NOMO-1 treated with dmso at 0.1 percent for 144 hours (cell line): ENCODE measurements at regions not wholly inside any gene's neighbourhood (a gene's known extent, or its start where the extent isn't known, plus 50 kb on each side); places are given as distances from the start of the nearest gene placed in this dataset.

ENCODE experiments used
- DNase-seq: peaks from one replicate; lab custom pipeline; 2025; ENCODE audit not compliant: unreplicated experiment; lab: John Stamatoyannopoulos, UW

GRCh38 chr5:89936576-89936975, 473.0 kb downstream of the CETN3 start:
- no peak for DNase-seq

DNA sequence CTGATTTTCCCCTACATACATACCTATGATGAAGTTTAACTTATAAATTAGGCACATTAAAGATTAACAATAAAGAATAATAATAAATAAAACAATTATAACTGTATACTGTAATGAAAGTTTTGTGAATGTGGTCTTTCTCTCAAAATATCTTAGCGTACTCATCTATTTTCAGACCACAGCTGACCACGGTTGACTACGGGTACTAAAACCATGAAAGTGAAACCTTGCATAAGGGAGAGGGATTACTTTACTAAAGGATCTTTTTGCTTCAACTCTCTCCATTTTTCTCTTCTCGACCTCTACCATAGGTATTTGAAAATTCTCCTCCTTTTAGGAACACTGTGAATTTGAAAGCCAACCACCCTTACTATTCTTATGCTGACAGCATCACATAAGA, 475.5 kb downstream of the CETN3 start:
- DNase-seq, result no peak

DNA sequence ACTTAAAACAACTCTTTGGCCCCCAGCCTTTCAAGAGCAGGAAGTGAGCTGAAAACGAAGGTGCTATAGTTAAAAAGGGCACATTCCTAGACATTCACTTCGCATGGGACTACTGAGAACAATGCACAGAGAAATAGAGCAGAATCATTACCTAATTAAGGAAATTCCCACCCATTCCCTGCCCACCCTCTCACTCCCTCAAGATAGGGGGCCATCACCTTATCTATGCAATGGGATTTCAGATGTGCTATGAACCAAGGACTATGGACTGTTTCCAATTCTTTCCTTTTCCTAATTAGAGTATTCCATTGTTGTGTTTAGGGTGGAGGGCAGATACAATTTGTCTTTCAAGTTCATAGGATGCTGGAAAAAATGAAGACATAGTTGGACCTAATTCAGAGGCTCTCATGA, 476.8 kb downstream of the CETN3 start:
- DNase-seq, result no peak

GRCh38 chr5:89930591-89931392, 478.8 kb downstream of the CETN3 start:
- DNase-seq, result peak; percentile 17

DNA sequence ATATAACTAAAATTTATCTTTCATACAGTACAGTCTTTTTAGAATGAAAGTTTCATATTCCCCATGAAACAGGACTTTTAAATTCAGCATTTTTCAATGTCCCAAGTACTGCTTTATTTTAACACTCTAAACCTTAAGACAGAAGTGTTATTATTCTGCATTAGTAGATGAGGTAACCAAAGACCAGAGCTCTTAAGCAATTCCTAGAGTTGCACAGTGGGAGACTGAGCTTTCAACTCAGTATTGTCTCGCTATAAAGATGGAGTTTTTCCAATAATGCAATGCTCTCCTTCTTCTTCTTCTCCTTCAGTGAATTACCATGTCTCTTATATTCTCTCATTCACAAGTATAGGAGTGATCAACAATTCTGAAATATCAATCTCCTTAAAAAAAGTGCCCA, 479.7 kb downstream of the CETN3 start:
- DNase-seq, result no peak

- DNase-seq, result no peak
Measured at GRCh38 chr5:89929173-89929572, 480.4 kb downstream of the CETN3 start.

GRCh38 chr5:89922161-89922560, 487.4 kb downstream of the CETN3 start:
- DNase-seq, result no peak

- DNase-seq, result no peak
Measured at GRCh38 chr5:89917112-89917511, 492.4 kb downstream of the CETN3 start.

- no peak for DNase-seq
Measured at GRCh38 chr5:89916131-89916530, 493.4 kb downstream of the CETN3 start.

GRCh38 chr5:89908876-89909275, 500.7 kb downstream of the CETN3 start:
- DNase-seq, result no peak

DNA sequence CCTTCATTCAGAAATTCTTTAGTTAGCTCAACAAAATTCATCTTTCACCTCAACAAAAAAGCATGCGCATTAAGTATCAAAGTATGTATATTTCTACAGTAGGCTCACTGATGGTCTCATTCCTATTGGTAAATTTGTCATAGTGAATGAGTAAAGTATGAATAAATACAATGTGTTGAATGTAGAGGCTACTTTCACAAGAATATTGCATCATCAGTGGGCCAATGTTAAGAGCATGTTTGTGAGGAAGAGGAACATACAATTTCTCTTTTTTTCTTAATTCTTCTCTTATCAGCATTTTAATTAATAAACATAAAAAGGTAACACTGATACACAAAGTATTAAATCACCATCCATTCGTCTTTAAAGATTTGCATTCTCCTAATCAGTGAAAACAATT, 505.1 kb downstream of the CETN3 start:
- DNase-seq, result no peak

- no peak for DNase-seq
Measured at GRCh38 chr5:89901983-89902382, 507.6 kb downstream of the CETN3 start.

- DNase-seq, result no peak
Measured at GRCh38 chr5:89901346-89901745, 508.2 kb downstream of the CETN3 start.

DNA sequence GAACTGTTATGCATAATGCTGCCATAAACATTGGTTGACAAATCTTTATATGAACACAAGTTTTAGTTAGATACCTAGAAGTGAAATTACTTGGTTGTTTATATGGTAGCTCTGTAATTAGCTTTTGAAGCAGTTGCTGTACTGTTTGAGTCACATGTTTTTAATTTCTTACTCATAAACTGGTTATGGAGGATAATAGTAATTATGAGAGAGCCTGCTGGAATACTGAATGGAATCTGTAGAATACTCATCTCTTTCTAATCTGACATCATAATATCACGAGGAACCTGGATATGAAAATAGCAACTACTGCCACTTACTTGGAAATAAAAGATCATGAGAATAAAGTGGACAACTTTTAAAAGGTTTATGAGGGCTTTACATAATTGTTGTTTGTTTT, 509.2 kb downstream of the CETN3 start:
- no peak for DNase-seq

DNA sequence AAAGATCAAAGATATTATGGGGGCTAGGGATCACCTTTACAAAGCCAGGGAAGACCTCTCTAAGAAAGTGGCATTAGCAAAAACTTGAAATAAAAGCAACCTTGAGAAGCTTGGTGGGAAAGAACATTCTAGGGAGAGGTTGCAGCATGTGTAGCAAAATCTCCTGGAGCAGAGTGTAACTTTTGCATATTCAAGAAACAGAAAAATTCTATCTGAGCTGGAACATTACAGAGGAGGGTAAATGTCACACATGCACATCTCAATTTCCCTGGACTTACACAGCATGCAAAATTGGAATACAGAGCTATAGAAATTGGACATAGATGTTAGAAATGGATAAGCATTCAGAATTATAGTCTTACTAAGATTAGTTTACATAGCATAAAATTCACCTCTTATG, 510.0 kb downstream of the CETN3 start:
- DNase-seq, result no peak

DNA sequence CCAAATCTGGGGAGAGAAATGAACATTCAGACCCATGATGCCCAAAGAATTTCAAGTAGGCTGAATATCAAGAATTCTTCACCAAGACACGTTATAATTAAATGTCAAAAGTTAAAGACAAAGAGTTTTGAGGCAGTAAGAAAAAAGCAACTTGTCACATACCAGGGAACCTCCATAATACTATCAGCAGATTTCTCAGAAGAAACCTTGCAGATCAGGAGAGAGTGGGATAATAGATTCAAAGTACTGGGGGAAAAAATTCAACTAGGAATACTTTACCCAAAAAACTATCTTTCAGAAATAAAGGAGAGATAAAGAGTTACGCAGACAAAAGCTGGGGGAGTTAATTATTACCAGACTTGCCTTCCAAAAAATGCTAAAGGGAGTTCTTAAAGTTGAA, 516.0 kb downstream of the CETN3 start:
- DNase-seq, result no peak

GRCh38 chr5:89885670-89886069, 523.9 kb downstream of the CETN3 start:
- no peak for DNase-seq

- DNase-seq, result no peak
Measured at GRCh38 chr5:89883967-89884366, 525.6 kb downstream of the CETN3 start.

GRCh38 chr5:89878140-89879132, 531.1 kb downstream of the CETN3 start:
- DNase-seq, result no peak

DNA sequence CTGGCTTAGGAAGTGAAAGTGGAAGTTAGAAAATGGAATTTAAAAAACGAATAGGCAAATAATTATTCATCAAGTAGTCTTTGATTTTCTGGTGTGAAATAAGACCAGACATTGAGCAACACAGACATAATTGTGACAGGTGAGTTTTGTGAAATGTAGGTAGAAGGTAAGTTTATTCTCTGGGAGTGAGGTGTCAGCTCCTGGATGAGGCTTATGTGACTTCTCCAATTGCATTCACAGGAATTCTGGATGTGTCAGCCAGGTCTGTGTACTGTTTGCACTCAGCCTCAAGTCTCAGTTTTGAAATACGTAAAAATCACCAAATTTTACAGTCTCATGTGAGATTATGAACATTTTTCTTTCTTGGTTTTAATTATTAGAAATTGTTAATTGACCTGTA, 537.6 kb downstream of the CETN3 start:
- no peak for DNase-seq

- DNase-seq, result no peak
Measured at GRCh38 chr5:89869346-89869745, 540.2 kb downstream of the CETN3 start.

- DNase-seq, result no peak
Measured at GRCh38 chr5:89866410-89866809, 543.1 kb downstream of the CETN3 start.
